Activated naive CD4-positive, alpha-beta T cell treated with anti-CD3 and anti-CD28 coated beads, Interleukin-2, amount 10 ng/mL, durations not matched to agents 7 days and 5 days (primary cell): ENCODE measurements at regions not wholly inside any gene's neighbourhood (a gene's known extent, or its start where the extent isn't known, plus 50 kb on each side); places are given as distances from the start of the nearest gene placed in this dataset.
A peak's percentile ranks its signal among the peaks of the same experiment; 100 is the strongest.

ENCODE experiments used
- CTCF ChIA-PET: fragments of 350-600 bp; sonication (Branson Sonifier 250); formaldehyde crosslinking; loops from one replicate; lab custom pipeline; 2021; ENCODE audit warnings: antibody characterized with exemption; lab: Charles Lee
- DNase-seq: peaks from one replicate; pipeline ENCODE4 v3.0.0-alpha.2; 2020
- H3K27ac Mint-ChIP-seq: one replicate; pipeline ENCODE4 v1.8.0; 2021; ENCODE audit warnings: mild to moderate bottlenecking, moderate library complexity, mixed read lengths
- H3K27me3 Mint-ChIP-seq: one replicate; pipeline ENCODE4 v1.8.0; 2021; ENCODE audit warnings: mild to moderate bottlenecking, mixed read lengths
- H3K36me3 Mint-ChIP-seq: one replicate; pipeline ENCODE4 v1.8.0; 2021; ENCODE audit warnings: mixed read lengths
- H3K4me1 Mint-ChIP-seq: one replicate; pipeline ENCODE4 v1.8.0; 2021; ENCODE audit warnings: mixed read lengths
- H3K4me3 Mint-ChIP-seq: one replicate; pipeline ENCODE4 v1.8.0; 2021; ENCODE audit warnings: mild to moderate bottlenecking, moderate library complexity, mixed read lengths
- H3K9me3 Mint-ChIP-seq: one replicate; pipeline ENCODE4 v1.8.0; 2021; ENCODE audit warnings: mixed read lengths

DNA sequence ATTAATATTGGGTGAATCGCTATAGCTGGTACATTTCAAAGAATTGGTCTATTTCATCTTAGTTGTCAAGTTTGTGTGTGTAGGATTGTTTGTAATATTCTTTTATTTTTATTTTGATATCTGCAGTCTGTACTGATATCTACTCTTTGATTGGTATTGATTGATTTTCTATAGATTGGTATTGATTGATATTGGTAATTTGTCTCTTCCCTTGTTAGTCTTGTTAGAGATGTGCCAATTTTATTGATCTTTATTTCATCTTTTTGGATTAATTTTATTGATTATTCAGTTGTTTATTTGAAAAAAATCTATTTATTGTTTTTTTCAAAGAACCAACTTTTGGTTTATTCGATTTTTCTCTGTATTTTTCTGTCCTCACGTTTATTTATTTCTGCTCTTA lies 61.4 kb downstream of the TM2D3 start:
- Mint-ChIP-seq H3K27me3 (peaks cover 16% of the 10 kb centered on the region), H3K27ac (no peak overlapping the region), H3K4me3 (no peak overlapping the region), H3K9me3 (no peaks in the 10 kb centered on the region), H3K36me3 (no peaks in the 10 kb centered on the region), H3K4me1 (no peaks in the 10 kb centered on the region)
- CTCF ChIA-PET = no interaction called here
- DNase-seq = no peak

DNA sequence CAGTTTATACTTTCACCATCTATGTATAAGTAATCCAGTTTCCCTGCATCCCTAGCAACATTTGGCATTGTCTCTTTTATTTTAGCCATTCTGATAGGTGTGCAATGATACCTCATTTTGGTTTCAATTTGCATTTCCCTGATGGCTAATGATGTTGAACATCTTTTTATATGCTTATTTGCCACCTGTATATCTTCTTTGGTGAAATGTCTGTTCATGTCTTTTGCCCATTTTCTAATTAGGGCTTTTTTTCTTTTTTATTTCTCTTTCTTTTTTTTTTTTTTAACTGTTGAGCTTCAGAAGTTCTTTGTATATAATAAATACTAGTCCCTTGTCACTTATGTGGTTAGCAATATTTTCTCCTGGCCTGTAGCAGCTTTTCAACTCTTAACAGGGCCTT lies 68.9 kb downstream of the TM2D3 start:
- no peak overlapping the region for H3K27ac Mint-ChIP-seq
- H3K4me1 Mint-ChIP-seq = no peaks in the 10 kb centered on the region
- no peak overlapping the region for H3K4me3 Mint-ChIP-seq
- H3K9me3 Mint-ChIP-seq = no peaks in the 10 kb centered on the region
- no peak for DNase-seq
- peaks cover 46% of the 10 kb centered on the region for H3K27me3 Mint-ChIP-seq
- CTCF ChIA-PET = no interaction called here
- H3K36me3 Mint-ChIP-seq = no peaks in the 10 kb centered on the region

DNA sequence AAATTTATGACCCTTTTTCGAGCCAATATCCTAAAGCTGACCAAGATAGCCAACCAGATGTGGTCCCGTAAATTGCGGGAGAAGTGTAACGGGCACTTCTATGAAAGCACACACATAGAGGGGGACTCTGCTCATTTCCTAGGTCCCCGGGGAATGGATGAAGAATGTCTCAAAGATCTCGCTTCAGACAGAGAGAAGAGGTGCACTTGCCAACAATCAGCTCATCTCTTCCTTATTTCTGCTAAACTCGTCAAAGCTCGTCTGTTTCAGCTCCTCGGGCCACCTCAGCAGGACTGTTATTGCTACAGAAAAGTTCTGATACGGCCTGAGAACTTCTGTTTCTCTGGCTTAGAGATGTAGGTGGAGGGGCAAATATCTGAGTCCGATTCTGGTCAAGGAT lies 71.8 kb downstream of the TM2D3 start:
- no peak for DNase-seq
- peaks cover 51% of the 10 kb centered on the region for H3K27me3 Mint-ChIP-seq
- CTCF ChIA-PET = no interaction called here

DNA sequence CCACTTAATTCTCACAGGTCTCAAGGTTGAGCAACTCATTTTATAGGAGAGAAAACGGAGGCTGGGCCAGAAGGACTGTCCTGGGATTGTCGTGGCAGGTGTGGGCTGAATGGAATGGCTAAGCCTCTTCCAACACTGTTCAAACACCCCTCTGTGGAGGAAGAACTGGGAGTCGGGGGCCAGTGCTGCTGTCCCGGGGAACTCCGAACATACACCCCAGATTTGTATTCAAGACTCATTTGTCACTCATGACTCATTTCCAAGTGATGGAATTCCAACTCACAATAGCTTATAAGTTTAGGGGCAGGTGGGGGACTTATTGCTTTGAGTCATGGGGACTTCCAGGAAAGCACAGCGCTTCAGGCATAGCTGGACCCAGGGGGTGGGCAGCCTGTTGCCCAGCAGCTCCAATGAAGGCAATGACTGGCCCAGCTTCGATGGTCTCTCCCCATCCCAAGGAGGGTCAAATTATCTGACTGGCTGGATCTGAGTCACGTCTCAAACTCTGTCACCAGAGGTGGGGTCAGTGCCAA lies 72.5 kb downstream of the TM2D3 start:
- no peak for DNase-seq
- no peak overlapping the region for H3K4me3 Mint-ChIP-seq
- H3K27me3 Mint-ChIP-seq = peaks cover 52% of the 10 kb centered on the region
- H3K36me3 Mint-ChIP-seq = no peaks in the 10 kb centered on the region
- no peaks in the 10 kb centered on the region for H3K4me1 Mint-ChIP-seq
- CTCF ChIA-PET = interaction anchor here (0.8 kb wide), 1 partner anchor 281 kb away, joined by 3 read pairs; no protein-coding TSS in a partner anchor
- no peaks in the 10 kb centered on the region for H3K9me3 Mint-ChIP-seq
- no peak overlapping the region for H3K27ac Mint-ChIP-seq

More for the DNA sequence above, 71.8 kb downstream of the TM2D3 start:
- H3K27ac Mint-ChIP-seq = no peak overlapping the region
- no peak overlapping the region for H3K4me3 Mint-ChIP-seq
- no peaks in the 10 kb centered on the region for H3K36me3 Mint-ChIP-seq
- no peaks in the 10 kb centered on the region for H3K9me3 Mint-ChIP-seq
- H3K4me1 Mint-ChIP-seq = no peaks in the 10 kb centered on the region

DNA sequence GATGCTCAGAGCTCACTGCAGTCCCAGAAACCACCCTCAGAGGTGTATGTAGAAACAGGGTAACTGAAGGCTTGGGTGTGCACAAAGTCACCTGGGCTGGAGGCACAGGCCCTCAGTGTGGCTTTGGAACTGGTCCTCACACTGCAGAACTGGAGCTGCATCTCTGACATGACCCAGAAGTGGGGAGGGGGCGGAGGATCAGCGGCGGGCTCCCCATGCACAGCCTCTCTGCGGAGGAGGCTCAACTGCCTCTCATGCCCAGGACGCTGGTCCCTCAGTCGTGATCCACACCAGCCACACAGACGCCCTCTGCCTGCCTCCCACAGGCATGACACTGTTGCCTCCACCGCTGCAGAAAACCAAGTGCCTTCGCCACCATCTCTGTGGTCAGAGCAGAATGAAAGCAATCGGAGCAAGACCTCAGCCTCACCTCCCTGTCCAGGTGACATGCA lies 73.7 kb downstream of the TM2D3 start:
- Mint-ChIP-seq H3K27me3 (peaks cover 48% of the 10 kb centered on the region), H3K36me3 (no peaks in the 10 kb centered on the region), H3K9me3 (no peaks in the 10 kb centered on the region), H3K27ac (no peak overlapping the region), H3K4me3 (no peak overlapping the region), H3K4me1 (no peaks in the 10 kb centered on the region)
- CTCF ChIA-PET = interaction anchor here (0.7 to 1.2 kb wide), 2 partner anchors 37 to 77 kb away, joined by 3 to 4 read pairs; no protein-coding TSS in a partner anchor
- peak; percentile 30 for DNase-seq

DNA sequence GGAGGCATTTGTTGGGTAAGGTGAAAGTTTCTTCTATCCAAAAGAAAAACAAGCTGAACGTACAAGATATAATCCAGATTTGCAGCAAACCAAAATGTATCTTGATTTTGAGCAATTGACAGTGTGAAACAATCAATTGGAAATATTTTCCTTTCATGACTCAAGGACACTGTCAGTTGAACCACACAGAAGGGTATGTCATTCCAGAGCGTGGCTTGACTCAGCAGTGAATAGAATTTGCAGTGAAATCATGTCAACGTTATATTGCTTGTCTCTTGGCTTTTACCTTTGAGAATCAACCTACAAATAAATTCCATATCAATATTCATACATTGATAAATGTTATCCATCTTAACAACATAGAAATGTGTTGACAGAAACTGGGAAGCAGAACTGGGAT lies 78.2 kb downstream of the TM2D3 start:
- CTCF ChIA-PET = no interaction called here
- H3K36me3 Mint-ChIP-seq = no peaks in the 10 kb centered on the region
- H3K27ac Mint-ChIP-seq = no peak overlapping the region
- no peak for DNase-seq
- no peaks in the 10 kb centered on the region for H3K4me1 Mint-ChIP-seq
- no peaks in the 10 kb centered on the region for H3K9me3 Mint-ChIP-seq
- peaks cover 31% of the 10 kb centered on the region for H3K27me3 Mint-ChIP-seq
- no peak overlapping the region for H3K4me3 Mint-ChIP-seq

DNA sequence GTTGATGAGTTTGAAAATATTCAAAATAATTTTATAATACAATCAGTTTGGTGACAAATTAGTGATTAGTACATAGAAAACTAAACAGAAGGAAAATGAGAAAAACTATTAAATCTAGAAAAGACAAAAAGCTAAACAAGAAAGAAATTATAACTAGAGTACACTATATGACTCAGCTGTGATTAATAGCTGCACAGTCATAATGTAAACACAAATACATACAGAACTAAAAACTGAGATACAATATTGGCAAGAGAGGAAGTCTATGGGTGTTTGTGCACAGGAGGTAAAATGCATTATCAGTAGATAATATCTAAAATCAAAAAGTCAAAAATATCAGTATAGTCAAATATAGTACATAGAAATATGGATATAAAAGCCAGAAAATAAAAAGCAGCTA lies 80.7 kb upstream of the PCSK6 start:
- Mint-ChIP-seq H3K9me3 (no peaks in the 10 kb centered on the region), H3K27ac (no peak overlapping the region), H3K4me3 (no peak overlapping the region), H3K27me3 (peaks cover 19% of the 10 kb centered on the region), H3K4me1 (no peaks in the 10 kb centered on the region), H3K36me3 (no peaks in the 10 kb centered on the region)
- CTCF ChIA-PET = no interaction called here
- DNase-seq = no peak

DNA sequence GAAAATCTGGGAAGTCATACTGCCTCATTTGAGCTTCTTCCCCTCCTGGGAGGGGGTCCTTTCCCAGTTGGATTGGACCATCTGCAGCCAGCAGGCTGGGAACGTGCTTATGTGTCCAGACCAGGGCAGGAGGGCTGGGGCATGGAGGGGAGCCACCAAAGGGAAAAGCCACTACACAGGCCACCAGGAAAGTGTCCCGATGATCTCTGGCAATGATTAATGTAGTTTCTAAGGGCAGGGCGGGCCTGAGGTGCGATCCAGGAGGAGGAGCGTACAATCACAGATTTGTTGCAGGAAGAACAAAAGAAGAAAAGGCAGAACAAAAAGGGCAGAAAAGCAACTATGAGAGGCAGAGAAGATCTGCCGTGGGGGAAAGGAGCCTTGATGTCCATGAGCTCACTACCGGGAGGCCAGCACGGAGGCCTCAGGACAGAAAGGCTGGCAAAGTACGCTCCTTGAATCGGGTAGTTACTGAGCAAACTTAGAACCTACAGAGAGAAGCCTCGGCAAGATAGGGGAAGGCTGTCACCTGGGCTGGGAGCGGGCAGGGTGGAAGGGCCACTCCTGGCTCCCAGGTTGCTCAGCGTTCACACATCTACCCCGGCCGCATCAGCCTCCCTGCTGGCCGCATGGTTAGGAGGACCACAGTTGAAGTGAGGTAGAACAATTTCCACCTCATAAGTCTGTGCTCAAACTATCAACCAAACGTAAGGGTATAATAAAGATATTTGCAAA lies 79.5 kb upstream of the PCSK6 start:
- H3K9me3 Mint-ChIP-seq = no peaks in the 10 kb centered on the region
- H3K27me3 Mint-ChIP-seq = peaks cover 19% of the 10 kb centered on the region
- H3K36me3 Mint-ChIP-seq = no peaks in the 10 kb centered on the region
- DNase-seq = no peak
- H3K4me3 Mint-ChIP-seq = no peak overlapping the region
- CTCF ChIA-PET = no interaction called here
- H3K4me1 Mint-ChIP-seq = no peaks in the 10 kb centered on the region
- no peak overlapping the region for H3K27ac Mint-ChIP-seq

DNA sequence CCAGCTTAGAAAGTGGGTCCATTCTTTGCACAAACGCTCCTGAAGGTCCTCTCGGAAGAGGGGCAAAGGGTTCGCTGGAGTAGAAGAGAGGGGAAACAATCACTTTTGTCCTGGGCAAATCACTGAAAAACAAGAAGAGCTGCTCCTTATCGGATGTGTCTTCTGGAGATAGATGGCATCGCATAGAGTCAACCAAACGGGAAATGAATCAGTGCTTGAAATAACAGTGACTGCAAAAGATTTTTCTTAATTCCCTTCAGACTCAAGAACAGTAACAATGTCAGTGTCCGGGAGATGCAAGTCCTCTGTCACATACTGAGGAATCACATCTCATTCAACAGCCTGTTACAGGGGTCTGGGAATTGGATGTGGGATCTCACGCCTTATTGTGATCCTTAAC lies 78.8 kb upstream of the PCSK6 start:
- Mint-ChIP-seq H3K36me3 (no peaks in the 10 kb centered on the region), H3K9me3 (no peaks in the 10 kb centered on the region), H3K27ac (no peak overlapping the region), H3K4me1 (no peaks in the 10 kb centered on the region), H3K27me3 (peaks cover 19% of the 10 kb centered on the region), H3K4me3 (no peak overlapping the region)
- DNase-seq = no peak
- CTCF ChIA-PET = no interaction called here

DNA sequence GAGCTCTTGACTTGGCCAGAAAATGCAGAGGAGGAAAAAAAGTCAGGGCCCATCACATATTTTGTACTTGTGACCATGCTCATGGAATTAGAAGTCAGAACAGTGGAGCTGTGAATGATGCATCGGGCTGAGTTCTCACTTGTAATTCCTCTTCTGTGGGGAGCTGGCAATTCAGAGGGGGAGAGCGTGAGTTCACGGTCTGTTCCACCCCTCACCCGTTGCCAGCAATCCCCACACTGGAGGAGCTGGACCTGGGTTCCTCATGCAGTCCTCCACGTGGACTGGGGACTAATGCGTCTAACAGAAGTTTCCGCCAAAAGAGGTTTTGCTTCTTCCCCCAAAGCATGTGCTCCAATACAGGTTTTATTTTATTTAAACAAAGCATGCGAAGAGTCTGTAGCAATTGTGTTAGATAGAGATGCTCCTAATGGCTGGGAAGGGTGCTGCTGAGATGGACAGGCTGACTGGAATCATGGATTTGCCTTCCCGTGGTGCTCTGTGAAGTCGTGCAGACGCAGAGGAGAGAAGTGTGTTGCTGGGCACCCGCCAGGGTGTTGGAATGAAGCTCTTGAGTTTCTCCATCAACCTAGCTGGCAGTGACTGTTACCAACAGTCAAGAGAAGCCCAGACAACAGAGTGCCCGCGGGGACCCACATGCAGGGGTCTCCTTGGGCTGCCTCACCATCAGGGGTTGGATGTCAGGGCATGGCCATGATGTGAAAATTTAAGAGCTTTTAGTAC lies 77.4 kb upstream of the PCSK6 start:
- Mint-ChIP-seq H3K27me3 (peaks cover 13% of the 10 kb centered on the region), H3K9me3 (no peaks in the 10 kb centered on the region), H3K4me1 (no peaks in the 10 kb centered on the region), H3K36me3 (no peaks in the 10 kb centered on the region), H3K27ac (no peak overlapping the region), H3K4me3 (no peak overlapping the region)
- DNase-seq = no peak
- CTCF ChIA-PET = no interaction called here

DNA sequence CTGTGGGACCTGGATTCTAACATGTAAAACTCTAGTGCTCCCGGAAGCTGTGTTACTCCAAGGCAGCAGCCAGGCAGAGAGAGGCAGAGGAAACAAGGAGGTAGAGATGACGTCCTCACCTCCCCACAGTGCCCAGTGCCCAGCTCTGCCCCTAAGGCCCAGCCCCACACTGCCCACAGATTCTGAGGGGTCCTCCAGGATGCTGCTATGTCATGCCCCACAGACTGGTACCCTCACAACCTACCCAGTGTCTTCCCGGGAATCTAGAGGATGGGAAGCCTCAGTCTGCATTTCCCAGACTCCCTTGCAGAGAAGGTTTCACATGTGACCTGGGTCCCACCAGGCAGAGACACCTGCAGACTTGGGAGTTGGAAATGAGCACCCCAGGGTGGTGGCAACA lies 75.9 kb upstream of the PCSK6 start:
- no peaks in the 10 kb centered on the region for H3K9me3 Mint-ChIP-seq
- no peaks in the 10 kb centered on the region for H3K36me3 Mint-ChIP-seq
- DNase-seq = no peak
- CTCF ChIA-PET = interaction anchor here (0.6 kb wide), 1 partner anchor 534 kb away, joined by 3 read pairs; no protein-coding TSS in a partner anchor
- H3K27ac Mint-ChIP-seq = no peak overlapping the region
- H3K4me1 Mint-ChIP-seq = no peaks in the 10 kb centered on the region
- no peak overlapping the region for H3K4me3 Mint-ChIP-seq
- H3K27me3 Mint-ChIP-seq = peaks cover 21% of the 10 kb centered on the region

DNA sequence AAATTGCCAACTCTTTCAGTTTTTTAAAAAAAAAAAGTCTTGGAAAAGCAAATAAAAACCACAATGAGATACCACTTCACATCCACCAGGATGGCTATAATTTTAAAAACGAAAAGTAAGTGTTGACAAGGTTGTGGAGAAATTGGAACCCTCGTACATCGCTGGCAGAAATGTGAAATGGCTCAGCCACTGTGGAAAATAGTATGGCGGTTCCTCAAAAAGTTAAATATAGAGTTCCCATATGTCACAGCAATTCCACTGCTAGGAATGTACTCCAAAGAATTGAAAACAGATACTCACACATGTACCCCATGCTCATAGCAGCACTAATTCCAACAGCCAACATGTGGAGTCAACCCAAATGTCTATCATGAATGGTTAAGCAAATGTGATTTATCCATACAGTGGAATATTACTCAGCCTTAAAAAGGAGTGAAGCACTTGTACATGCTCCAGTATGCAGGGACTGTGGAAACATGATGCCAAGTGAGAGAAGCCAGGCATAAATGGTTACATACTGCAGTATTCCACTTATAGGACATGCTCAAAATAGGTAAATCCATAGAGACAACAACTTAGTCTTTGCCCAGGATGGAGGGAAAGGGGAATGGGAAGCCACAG lies 73.8 kb upstream of the PCSK6 start:
- H3K27ac Mint-ChIP-seq = no peak overlapping the region
- no peaks in the 10 kb centered on the region for H3K36me3 Mint-ChIP-seq
- H3K27me3 Mint-ChIP-seq = peaks cover 33% of the 10 kb centered on the region
- CTCF ChIA-PET = no interaction called here
- H3K9me3 Mint-ChIP-seq = no peaks in the 10 kb centered on the region
- no peaks in the 10 kb centered on the region for H3K4me1 Mint-ChIP-seq
- no peak for DNase-seq
- H3K4me3 Mint-ChIP-seq = no peak overlapping the region

DNA sequence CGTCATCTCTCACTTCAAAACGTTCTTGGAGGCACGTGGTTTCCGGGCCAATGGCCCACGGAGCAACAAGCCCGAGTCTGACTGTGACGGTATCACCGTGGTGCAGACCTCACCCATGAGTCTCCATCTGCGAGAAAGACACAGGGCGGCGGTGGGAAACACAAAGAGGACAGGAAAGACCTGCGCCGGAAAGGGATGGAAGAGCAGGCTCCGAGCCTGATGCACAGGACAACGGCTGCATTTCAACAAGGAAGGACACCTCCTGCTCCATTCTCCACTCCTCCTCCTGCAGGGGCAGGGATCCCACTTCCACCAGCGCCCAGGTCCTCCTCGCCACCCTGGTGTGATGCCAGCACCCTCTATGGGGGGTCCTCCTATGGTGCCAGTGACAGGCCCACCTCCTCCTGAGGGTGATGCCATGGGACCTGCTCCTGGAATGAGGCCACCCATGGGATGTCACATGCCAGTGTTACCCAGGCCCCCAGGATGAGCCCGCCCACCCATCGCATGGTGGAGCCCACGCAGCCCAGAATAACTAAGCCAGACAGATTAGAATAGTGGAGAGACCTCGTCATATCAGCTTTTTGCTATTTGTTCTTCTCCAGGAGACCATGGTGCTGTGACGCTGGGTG lies 73.0 kb upstream of the PCSK6 start:
- DNase-seq = no peak
- H3K4me3 Mint-ChIP-seq = no peak overlapping the region
- H3K36me3 Mint-ChIP-seq = no peaks in the 10 kb centered on the region
- H3K9me3 Mint-ChIP-seq = no peaks in the 10 kb centered on the region
- peaks cover 34% of the 10 kb centered on the region for H3K27me3 Mint-ChIP-seq
- H3K27ac Mint-ChIP-seq = no peak overlapping the region
- H3K4me1 Mint-ChIP-seq = no peaks in the 10 kb centered on the region
- CTCF ChIA-PET = no interaction called here

DNA sequence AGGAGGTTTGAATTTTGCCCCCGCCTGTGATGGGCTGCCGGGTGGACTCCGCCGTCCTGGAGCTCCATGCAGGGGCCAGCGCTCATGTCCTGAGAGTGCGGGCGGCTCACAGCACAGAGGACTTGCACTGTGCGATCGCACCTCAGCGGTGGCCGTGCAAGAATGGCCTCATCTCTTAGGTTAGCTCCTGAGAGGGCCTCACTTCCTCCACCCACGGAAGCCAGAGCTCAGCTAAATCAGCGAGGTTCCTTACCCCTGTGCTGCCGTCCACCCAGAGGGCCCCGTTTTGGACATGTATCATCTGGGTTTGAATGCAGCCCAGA lies 72.0 kb upstream of the PCSK6 start:
- Mint-ChIP-seq H3K36me3 (no peaks in the 10 kb centered on the region), H3K27me3 (peaks cover 34% of the 10 kb centered on the region), H3K9me3 (no peaks in the 10 kb centered on the region), H3K27ac (no peak overlapping the region), H3K4me1 (no peaks in the 10 kb centered on the region), H3K4me3 (no peak overlapping the region)
- CTCF ChIA-PET = no interaction called here
- no peak for DNase-seq
